ENCODE measurements at regions not wholly inside any gene's neighbourhood (a gene's known extent, or its start where the extent isn't known, plus 50 kb on each side); places are given as distances from the start of the nearest gene placed in this dataset.

DNA sequence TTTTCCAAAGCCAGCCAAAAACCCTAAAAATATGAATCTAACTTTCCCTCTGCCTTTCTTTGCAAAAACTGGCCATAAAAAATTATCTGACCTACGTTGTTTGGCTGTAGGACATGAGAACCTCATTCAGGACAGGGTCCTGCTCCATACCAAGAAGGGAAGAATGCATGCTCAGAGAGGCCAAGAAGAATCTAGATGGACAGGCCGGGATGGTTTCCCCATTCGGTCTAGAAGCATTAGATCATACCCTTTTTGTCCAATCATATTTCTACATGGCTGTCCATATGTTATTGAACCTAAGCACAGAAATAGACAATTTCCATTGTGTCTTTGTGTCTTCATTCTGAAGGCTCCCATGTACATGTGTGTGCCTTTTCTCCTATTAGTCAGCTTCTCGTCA, 2120.4 kb upstream of the PIK3C3 start:
- no peak for DNase-seq

DNA sequence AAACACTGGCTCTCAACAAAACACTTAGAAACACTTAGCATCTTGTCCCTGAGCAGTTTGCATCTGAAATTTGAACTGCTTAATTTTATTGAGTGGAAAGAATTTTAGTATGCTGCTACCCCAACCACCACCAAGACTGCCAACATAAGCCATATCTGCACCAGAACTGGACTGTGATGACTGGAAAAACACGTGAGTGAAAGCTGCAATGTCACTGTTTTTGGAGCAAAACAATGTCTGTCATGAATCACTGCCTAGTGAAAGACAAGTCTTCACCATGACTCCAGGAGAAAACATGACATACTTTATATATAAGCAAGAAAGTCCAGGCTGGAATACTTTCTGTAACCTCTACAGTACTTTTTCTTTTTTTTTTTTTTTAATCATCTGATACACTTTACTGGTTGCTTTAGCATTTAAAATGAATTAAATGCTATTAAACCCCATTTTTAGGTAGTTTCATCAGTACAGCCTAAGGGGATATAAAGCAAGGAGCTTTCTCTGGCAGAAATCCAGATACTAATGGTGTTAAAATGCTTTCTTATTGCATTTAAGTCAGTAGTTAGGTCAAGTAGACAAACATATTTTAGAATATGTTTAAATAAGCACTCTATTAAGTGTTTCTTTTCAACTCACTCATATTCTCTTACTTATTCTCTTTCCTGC, 2129.4 kb upstream of the PIK3C3 start:
- DNase-seq: no peak

DNA sequence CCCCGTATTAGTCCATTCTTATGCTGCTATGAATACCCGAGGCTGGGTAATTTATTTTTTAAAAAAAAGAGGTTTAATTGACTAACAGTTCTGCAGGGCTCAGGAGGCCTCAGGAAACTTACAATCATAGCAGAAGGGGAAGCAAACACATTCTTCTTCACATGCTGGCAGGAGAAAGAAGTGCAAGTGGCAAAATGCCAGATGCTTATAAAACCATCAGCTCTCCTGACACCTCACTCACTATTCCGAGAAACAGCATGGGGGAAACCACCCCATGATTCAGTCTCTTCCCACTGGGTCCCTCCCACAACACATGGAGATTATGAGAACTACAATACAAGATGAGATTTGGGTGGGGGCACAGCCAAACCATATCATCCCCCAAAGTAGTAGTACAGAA, 2148.5 kb upstream of the PIK3C3 start:
- peak; percentile 16 for DNase-seq

DNA sequence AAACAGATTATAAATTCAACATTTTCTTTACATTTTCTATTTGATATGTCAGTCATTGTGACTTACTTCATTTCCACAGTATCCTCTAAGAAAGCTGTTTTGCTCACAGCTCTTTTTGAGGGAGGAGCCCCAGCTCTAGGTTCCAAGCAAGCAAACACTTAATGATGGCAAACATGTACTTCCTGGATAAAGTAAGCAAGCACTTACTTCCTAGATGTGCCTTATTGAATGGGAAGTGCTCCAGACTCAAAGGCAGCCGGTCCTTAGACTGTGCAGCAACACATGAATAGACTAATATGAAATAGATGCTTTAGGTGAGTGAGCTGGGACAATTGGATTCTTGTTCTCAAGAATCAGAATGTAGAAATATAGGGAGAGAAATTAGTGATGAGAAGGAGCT, 2149.8 kb upstream of the PIK3C3 start:
- DNase-seq: no peak

DNA sequence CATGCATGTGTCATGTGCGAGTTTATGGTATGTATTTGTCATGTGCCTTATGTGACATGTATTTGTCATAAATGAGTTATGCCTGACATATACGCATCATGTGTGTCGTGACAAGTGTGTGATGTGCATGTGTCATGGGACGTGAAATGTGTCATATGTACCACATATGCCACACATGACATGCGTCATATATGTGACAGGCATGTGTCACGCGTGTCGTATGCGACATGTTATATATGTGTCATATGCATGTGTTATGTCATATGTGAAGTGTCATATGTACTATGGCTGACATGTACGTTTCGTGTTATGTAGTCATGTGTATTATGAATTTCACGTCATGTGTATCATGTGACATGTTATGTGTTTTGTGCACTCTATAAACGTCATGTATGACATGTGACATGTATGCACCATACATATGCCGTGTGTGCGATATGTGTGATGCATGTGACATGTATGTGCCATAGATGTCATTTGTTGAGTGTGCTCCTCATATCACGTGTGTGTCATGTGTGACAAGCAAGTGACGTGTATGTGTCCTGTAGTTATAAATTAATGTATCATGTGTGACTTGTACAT, 2152.3 kb upstream of the PIK3C3 start:
- DNase-seq: no peak

DNA sequence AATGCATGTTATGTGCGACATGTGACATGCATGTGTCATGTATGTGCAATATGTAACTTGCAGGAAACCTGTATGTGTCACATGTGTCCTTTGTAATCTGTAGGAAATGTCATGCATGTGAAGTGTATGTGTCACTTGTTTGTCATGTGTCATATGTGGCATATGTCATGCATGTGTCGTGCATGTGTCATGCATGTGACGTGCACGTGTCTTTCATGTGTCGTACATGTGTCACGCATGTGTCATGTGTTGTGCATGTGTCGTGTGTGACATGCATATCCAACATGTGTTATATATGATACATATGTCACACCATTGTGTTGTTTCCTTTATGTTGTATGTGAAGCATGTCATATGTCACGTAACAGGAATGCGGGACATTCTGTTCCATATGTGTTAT, 2153.2 kb upstream of the PIK3C3 start:
- DNase-seq: no peak

DNA sequence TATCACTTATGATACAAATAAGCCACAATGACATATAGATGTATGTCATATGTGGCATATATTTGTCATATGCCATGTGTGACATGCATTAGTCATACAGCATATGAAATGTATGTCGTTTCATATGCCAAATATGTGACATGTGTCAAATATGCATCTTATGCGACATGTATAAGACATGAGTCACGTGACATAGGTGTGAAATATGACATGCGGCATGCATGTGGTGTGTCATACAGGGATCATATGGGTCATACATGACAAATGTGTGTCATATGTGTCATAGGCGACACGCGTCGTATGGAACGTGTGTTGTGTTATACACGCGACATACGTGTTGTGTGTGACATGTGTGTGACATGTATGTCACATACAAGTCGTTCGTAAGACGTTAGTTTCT, 2154.0 kb upstream of the PIK3C3 start:
- DNase-seq: no peak

DNA sequence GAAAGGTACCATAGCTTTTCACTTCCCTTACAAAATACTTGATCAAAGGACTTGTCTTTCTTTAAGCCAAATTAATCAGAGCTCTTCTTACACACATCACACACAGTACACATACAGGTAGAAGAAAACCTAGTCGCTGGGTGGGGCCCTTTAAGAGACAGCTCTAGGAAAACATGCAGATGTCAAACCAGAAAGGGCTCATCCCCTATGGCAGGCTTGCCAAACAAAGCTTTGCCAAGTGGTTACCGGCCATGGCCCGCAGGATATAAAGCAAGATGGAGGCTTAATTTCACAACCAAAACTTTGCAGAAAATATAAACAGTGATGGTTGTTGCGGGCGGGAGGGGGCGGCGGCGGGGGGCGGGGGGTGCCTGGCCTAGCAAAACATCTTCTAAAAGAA, 2156.0 kb upstream of the PIK3C3 start:
- DNase-seq: no peak

DNA sequence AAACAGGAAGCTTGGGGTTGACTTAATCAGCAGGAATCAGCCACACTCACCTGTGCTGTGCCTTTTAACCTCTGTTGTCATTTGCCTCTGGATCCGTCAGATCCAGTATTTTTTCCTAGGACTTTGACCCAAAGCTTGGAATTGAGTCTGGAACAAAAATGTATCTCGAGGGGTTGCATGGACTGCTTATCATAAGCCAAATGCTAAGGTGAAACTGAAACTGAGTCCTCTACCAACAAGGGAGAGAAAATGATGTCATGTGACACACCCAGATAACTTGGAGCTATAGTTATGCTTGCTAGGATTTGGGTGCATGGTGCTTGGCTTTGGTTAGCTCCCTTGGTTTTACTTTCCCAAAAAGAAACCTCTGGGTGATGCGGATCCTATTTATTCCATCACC, 2158.6 kb upstream of the PIK3C3 start:
- no peak for DNase-seq

DNA sequence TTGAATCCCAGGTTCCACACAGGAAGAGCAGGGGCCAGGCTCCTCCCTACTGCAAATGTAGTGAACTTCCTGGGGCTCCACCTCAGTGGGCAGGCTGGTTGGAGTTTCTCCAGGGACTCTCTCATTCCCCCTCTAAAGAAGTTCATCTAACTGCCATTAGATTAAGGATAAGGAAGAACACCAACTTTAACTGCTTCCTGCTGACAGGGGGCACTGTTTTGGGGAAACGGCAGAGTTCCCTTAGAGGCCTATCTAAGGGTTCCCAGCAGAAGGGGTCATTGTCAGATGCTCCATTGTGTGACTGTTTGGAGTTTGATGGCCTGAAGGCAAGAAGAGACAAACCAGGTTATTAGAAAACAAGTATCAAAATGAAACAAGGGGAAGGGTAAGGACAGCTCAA, 2159.7 kb upstream of the PIK3C3 start:
- DNase-seq: no peak

DNA sequence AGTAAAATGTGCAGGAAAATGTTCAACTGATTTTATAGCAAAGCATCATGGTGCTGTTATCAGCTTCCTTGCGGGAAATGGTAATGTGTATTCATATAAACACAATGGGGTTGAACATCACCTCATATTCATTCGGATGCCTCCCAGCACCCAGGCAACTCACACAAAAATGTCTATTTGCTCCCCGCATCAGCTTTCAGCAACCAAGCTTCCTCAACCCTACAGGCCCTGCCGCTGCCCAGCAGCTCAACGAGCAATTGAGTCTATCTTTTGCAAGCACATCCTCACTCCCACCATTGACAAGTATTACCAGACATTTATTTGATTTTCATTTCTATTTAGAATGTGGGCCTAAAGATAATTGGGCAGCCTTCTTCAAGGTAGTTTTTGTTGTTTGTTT, 2161.4 kb upstream of the PIK3C3 start:
- no peak for DNase-seq

DNA sequence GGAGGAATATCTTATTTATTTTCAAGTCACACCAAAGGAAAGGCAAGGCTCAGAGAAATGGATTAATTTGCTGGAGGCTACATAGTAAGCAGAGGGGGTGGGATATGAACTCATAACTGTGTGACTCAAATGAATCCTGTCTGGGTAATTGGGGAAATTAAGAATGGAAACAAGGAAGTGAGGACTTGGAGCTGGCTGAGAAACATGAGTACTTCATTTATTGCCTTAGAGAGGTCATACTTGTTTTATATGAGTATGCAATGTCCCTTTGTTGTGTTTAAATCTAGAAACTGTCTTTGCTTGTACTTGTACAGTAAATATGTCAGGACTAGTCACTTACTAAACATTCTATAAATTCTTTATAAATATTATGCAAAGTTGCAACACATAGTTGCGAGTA, 2166.7 kb upstream of the PIK3C3 start:
- DNase-seq: peak; percentile 57

DNA sequence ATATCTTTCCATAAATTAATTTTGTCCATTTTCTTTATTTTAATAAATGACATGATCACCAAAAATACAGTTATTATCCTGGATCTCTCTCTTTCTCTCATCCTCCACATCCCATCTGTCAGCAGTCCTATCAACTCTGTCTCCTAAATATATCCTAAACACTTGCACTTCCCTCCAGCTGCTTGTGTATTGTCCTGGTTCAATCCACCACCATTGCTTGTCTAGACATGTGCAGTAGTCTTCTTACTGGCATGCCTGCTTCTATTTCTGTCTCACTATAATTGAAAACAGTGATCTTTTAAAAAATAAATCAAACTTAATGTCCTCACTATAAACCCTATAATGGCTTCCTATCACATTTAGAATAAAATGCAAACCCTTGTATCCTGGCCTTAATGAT, 2168.6 kb upstream of the PIK3C3 start:
- no peak for DNase-seq

DNA sequence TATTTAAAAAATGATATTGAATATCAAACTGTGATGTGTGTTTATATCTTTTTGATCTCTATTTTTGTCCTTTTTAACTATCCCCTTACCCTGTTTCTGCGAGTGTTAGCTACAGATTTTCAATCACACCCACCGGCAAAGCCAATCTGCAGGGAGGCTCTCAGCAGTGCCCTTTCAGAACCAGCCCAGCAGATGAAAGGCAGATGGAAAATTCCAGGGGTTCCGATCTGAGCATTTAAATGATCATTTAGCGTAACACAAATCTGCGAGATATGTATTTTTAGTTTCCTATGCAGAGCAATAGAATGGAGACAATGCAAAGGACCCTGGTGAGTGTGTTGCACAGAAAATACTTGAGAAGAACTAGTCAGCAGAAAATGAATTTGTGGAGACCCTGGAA, 2170.5 kb upstream of the PIK3C3 start:
- no peak for DNase-seq

DNA sequence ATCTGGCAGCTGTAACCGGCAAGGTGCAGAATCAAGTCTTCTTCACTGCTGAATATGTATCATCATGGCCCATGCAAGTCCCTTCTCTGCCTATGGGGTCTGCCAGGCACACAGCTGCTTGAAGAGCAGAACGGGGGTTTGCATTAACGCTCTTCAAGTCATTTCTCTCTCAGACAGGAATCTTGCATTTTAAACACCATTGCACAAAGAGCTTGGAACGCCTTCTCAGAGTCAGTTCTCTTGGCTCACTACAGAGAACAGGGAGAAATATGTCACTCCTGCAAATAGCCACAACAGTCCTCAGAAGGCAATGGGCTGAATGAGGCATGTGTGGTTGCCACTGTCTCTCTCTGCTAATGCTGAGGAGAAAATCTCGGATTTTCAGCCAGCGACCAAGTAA, 2173.5 kb upstream of the PIK3C3 start:
- DNase-seq: no peak

DNA sequence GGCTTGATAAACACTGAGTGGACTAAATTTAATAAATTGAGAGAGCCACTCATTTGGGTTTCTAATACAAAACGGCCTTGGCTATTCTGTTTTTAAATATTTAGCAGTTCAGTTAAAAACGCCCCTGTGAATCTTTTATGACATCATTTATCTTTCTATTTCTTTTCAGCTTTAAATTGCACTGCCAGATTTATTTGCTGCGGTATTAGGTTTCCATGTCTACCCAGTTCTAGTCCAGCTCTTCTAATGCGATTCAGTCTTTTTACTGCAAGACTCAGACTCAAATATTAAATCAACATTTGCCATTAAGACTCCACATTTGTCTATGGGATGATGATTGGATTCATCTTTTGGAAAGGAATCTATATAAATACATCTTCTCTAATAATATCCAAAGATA, 2174.3 kb upstream of the PIK3C3 start:
- DNase-seq: no peak

DNA sequence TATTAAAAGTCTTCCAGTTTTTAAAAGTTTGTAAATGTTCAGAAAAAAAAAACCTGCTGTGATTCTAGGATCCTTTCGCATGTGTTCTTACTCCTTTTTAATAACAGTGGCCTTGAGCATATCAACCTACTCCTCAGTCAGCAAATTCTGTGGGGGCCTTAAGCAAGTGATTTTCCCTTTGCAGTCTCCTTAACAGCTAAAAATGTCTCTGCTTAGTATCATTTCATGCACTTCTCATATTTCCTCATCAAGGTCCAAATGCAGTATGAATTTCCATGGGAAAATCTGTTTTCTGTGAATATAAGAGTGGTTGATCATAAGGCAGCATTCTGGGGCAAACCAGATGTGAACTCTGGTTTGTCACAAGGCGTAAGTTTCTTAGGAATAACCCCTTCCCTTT, 2175.1 kb upstream of the PIK3C3 start:
- DNase-seq: no peak

DNA sequence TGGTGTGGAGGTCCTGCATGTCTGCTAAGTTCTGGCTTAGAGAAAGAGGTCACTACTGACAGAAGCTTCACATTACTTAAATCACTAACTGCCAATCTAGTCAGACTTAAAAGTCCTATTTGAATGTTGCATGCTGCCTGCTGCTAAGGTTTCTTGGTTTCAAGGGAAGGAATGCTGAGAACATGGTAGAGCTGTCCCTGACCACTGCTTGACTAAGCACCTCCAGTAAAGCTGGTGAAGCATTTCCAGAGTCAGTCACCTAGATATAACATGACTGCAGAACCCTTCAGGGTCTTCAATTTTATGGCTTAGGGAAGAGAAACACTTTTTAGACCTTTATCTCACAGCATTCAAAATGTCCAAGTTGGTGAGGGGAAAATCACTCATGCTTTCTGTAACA, 2178.3 kb upstream of the PIK3C3 start:
- no peak for DNase-seq

DNA sequence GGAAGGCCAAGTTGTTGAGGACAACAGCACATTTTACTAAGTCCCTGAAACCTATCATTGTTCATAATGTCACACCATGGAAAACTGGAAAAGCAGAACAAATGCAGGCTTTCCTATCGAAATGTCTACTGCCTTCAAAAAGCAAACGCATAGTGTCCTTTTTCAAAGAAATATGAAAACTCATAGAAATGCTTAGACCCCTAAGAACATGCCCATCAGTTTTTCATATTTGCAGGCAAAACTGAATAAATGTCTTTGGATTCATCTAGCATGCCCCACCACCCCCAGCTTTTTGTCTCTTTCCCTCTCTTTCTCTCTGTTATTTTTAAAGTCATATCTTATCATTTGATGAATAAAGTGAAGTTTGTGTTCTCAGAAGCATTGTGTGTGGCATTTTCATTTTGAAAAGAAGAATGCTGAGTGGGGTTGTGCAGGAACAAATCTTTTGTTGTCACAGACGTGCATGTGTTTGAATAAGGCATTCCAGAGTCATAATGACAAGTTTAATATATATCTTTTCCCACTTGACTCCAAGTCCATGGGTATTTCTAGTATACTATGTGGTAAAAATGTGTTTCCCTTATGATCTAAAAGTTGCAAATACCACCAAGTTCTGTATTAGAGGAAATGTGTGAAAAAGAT, 2180.0 kb upstream of the PIK3C3 start:
- DNase-seq: no peak

DNA sequence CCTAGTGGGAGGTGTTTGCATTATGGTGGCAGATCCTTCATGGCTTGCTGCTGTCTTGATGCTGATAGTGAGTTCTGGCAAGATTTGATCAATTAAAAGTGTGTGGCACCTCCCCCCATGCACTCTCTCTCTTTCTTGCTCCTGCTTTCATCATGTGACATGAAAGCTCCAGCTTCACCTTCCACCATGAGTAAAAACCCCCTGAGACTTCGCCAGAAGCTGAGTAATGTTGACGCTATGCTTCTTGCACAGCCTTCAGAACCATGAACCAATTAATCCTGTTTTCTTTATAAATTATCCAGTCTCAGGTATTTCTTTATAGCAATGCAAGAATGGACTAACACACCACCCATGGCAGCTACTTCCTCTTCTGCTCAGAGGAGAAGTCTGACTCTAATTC, 2181.4 kb upstream of the PIK3C3 start:
- DNase-seq: no peak

DNA sequence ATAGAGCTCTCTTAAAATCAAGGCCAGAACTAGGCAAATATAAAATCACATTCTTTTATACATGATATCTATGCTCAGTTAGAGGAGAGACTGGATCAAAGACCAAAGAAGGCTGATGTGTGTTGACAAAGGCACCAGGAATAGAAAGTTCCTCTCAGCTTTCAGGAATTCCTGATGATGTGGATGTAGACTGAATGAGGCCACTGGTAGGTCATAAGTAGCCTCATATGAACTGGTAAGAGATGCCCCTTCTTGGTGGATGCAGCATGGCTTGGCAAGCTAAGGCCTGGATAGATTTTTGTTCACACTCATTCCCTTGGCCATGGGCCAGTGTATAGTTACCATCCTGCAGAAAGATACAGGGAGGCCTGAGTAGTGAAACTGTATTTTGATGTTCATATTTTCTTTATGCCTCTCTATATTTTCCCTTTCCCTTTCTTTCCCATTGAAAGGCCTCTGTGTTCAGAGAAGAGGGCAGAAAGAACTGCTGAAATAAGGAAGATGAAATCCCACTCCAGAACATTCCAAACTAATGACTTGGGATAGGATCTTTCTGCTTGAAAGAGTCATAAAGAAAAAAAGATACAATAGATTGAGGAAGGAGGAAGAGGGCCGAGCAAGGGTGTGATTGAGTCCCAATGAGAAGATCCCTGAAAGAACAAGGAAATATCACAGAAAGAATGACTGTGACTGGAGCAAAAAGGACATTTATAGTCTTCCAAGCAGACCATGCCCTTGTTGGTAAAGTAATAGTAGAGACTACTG, 2182.7 kb upstream of the PIK3C3 start:
- DNase-seq: no peak

DNA sequence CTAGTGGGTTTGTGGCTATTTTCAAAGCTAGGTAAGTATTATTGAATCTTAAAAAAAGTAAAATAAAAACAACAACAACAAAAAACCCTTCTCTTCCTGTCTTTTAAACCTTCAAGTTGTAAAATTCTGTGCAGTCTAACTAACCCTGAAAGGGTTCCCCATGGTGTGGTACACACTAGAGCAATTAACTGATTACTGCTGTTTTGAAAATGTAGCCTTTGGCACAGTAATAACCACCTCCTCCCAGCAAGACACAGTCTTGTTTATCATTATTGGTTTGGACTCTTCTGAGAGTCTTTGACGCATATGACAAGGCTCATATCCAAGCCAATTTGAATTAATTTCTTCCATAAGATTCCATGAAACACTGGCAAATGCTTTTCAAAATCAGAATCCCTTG, 2184.6 kb upstream of the PIK3C3 start:
- DNase-seq: no peak

DNA sequence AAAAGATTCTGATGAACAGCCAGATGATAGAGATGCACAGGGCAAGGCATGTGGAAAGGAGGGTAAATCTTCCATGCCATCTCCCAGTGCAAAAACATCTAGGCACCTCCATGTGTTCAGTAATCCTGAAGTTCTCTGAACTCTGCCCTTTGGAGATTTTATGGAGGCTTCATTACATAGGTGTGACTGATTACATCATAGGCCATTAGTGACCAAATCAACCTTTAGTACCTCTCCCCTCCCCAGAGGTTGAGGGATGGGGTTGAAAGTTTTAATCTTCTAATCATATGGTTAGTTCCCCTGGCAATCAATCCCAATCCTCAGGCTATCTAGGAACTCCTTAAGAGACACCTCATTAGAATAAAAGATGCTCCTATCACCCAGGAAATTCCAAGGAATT, 2190.2 kb upstream of the PIK3C3 start:
- DNase-seq: no peak

DNA sequence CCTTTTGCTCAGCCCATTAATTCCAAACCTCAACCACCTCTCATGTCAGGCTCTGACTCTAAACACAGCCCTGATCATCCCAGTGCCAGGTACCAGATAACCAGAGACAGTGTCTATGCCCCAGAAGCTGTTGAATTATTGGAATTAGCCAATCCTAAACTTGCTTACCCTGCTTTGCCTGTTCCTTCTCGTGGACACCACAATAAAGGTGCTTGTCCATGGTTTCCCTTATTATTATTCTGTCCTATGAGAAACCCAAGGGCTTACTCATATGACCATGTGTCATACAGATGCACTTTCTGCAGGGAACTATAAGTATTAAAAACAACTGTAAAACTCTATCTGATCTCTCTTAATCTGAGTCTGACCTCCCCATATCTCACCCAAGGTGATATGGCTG, 2193.8 kb upstream of the PIK3C3 start:
- DNase-seq: no peak
